Breast epithelium (tissue), 3 donors: ENCODE measurements at regions not wholly inside any gene's neighbourhood (a gene's known extent, or its start where the extent isn't known, plus 50 kb on each side); places are given as distances from the start of the nearest gene placed in this dataset.

Source experiments
- POLR2A ChIP-seq: fragments of 450-650 bp; IDR thresholded peaks from one replicate; pipeline ENCODE4 v1.6.1; 2016; ENCODE audit warnings: antibody characterized with exemption, mild to moderate bottlenecking, moderate library complexity
- POLR2AphosphoS5 ChIP-seq, 3 donors: sonication (generic); formaldehyde crosslinking; IDR thresholded peaks; one replicate each; pipeline ENCODE4 v1.6.1; 2017; ENCODE audit warnings: antibody characterized with exemption in 3 of 3
- TF ChIP-seq, protein P1 (sequence below), 3 donors: fragments of 450-650 bp; IDR thresholded peaks; one replicate each; pipeline ENCODE4 v1.5.1; 2016 to 2017; ENCODE audit warnings: antibody characterized with exemption in 3 of 3, mild to moderate bottlenecking in 3 of 3, moderate library complexity in 3 of 3

GRCh38 chr11:69372589-69373250, 78.8 kb downstream of the MYEOV start:
- TF ChIP-seq, protein P1, sequence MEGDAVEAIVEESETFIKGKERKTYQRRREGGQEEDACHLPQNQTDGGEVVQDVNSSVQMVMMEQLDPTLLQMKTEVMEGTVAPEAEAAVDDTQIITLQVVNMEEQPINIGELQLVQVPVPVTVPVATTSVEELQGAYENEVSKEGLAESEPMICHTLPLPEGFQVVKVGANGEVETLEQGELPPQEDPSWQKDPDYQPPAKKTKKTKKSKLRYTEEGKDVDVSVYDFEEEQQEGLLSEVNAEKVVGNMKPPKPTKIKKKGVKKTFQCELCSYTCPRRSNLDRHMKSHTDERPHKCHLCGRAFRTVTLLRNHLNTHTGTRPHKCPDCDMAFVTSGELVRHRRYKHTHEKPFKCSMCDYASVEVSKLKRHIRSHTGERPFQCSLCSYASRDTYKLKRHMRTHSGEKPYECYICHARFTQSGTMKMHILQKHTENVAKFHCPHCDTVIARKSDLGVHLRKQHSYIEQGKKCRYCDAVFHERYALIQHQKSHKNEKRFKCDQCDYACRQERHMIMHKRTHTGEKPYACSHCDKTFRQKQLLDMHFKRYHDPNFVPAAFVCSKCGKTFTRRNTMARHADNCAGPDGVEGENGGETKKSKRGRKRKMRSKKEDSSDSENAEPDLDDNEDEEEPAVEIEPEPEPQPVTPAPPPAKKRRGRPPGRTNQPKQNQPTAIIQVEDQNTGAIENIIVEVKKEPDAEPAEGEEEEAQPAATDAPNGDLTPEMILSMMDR (IDR thresholded peaks at IDR 0.05) = no peak
- TF ChIP-seq POLR2A (no peak), POLR2AphosphoS5 (IDR thresholded peaks at IDR 0.05) (no peak)
